Endodermal cell (in vitro differentiated cells): ENCODE measurements at regions not wholly inside any gene's neighbourhood (a gene's known extent, or its start where the extent isn't known, plus 50 kb on each side); places are given as distances from the start of the nearest gene placed in this dataset.

Experiments used
- DNase-seq: peaks from one replicate; pipeline ENCODE4 v3.0.0-alpha.2; 2017
- H3K27ac ChIP-seq: 2 replicates; pipeline ENCODE4 v1.5.1; 2013; ENCODE audit warnings: mild to moderate bottlenecking, low read depth, low read length, moderate library complexity
- H3K27me3 ChIP-seq: 2 replicates; pipeline ENCODE4 v1.6.1; 2013; ENCODE audit warnings: mild to moderate bottlenecking, low read length, moderate library complexity; ENCODE audit not compliant: insufficient read depth, control insufficient read depth, poor library complexity, severe bottlenecking
- H3K36me3 ChIP-seq: 2 replicates; pipeline ENCODE4 v1.7.0; 2013; ENCODE audit warnings: mild to moderate bottlenecking, low read length, moderate library complexity; ENCODE audit not compliant: control insufficient read depth, insufficient read depth
- H3K4me1 ChIP-seq: one replicate; pipeline ENCODE4 v1.7.0; 2013; ENCODE audit warnings: low read length; ENCODE audit not compliant: control insufficient read depth, insufficient read depth
- H3K4me3 ChIP-seq: 2 replicates; pipeline ENCODE4 v1.5.1; 2013; ENCODE audit warnings: mild to moderate bottlenecking, low read length, moderate library complexity
- H3K9ac ChIP-seq: 2 replicates; pipeline ENCODE4 v1.6.1; 2013; ENCODE audit warnings: mild to moderate bottlenecking, low read length, moderate library complexity; ENCODE audit not compliant: poor library complexity, severe bottlenecking; ENCODE audit errors: extremely low read depth
- H3K9me3 ChIP-seq: 2 replicates; pipeline ENCODE4 v1.6.1; 2013; ENCODE audit warnings: mild to moderate bottlenecking, low read length, moderate library complexity; ENCODE audit not compliant: control insufficient read depth
- H3K27ac Mint-ChIP-seq: 2 replicates; pipeline ENCODE4 v1.8.0; 2020; ENCODE audit warnings: mixed read lengths
- H3K27me3 Mint-ChIP-seq: 2 replicates; pipeline ENCODE4 v1.8.0; 2021; ENCODE audit warnings: mild to moderate bottlenecking, mixed read lengths; ENCODE audit not compliant: insufficient read depth
- H3K36me3 Mint-ChIP-seq: 2 replicates; pipeline ENCODE4 v1.8.0; 2020; ENCODE audit warnings: low read depth, mixed read lengths
- H3K4me1 Mint-ChIP-seq: 2 replicates; pipeline ENCODE4 v1.8.0; 2020; ENCODE audit warnings: mixed read lengths
- H3K4me3 Mint-ChIP-seq: 2 replicates; pipeline ENCODE4 v1.8.0; 2020; ENCODE audit warnings: mild to moderate bottlenecking, moderate library complexity, mixed read lengths
- H3K9me3 Mint-ChIP-seq: 2 replicates; pipeline ENCODE4 v1.8.0; 2020; ENCODE audit warnings: mild to moderate bottlenecking, mixed read lengths
- CTCF ChIP-seq: fragments of 200-600 bp; sonication (generic); conservative IDR thresholded peaks from 2 replicates; pipeline ENCODE4 v1.5.0; 2021; ENCODE audit warnings: antibody characterized with exemption, mild to moderate bottlenecking
- WGBS, 2 experiments: methylation state at CpG; one replicate each; pipeline versions ENCODE4 v1.1.5 to v1.1.7; 2013; ENCODE audit warnings: missing lambda C conversion rate in 2 of 2, mixed read lengths in 1 of 2; ENCODE audit not compliant: insufficient coverage in 1 of 2, insufficient read length in 1 of 2; 5-methylcytosine and 5-hydroxymethylcytosine counted together

GRCh38 chr18:47603158-47603557 lies 327.3 kb downstream of the SMAD2 start:
- Histone ChIP-seq H3K27me3 (no peaks in the 10 kb centered on the region), H3K36me3 (no peaks in the 10 kb centered on the region), H3K4me3 (no peak overlapping the region), H3K4me1 (peaks cover 9% of the 10 kb centered on the region), H3K9ac (no peak overlapping the region), H3K27ac (no peak overlapping the region), H3K9me3 (peaks cover 6% of the 10 kb centered on the region)
- no peak overlapping the region for H3K27ac Mint-ChIP-seq
- no peaks in the 10 kb centered on the region for H3K27me3 Mint-ChIP-seq
- H3K9me3 Mint-ChIP-seq: no peaks in the 10 kb centered on the region
- H3K4me1 Mint-ChIP-seq: peaks cover 29% of the 10 kb centered on the region
- H3K4me3 Mint-ChIP-seq: no peak overlapping the region
- WGBS, 2 experiments: 100% methylated on average over 1 of the region's 1 CpG; no CpG with 5 or more reads in 1 of the 2 experiments
- H3K36me3 Mint-ChIP-seq: no peaks in the 10 kb centered on the region
- TF ChIP-seq CTCF: no peak
- DNase-seq: no peak

- H3K27ac ChIP-seq: no peak overlapping the region
- peaks cover 1% of the 10 kb centered on the region for H3K9me3 ChIP-seq
- no peak overlapping the region for H3K27ac Mint-ChIP-seq
- no peak for DNase-seq
- WGBS, 2 experiments: 87 to 90% methylated on average over 8 to 11 of the region's 11 CpGs
- no peak overlapping the region for H3K4me3 ChIP-seq
- no peak overlapping the region for H3K9ac ChIP-seq
- no peaks in the 10 kb centered on the region for H3K27me3 Mint-ChIP-seq
- H3K36me3 ChIP-seq: no peaks in the 10 kb centered on the region
- peaks cover 29% of the 10 kb centered on the region for H3K4me1 Mint-ChIP-seq
- no peak for TF ChIP-seq CTCF
- H3K4me3 Mint-ChIP-seq: no peak overlapping the region
- no peaks in the 10 kb centered on the region for H3K9me3 Mint-ChIP-seq
- no peaks in the 10 kb centered on the region for H3K36me3 Mint-ChIP-seq
- no peaks in the 10 kb centered on the region for H3K27me3 ChIP-seq
- H3K4me1 ChIP-seq: peaks cover 9% of the 10 kb centered on the region
Observed at GRCh38 chr18:47602273-47602897, 328.1 kb downstream of the SMAD2 start.

GRCh38 chr18:47601581-47602272 lies 328.7 kb downstream of the SMAD2 start:
- no peak for DNase-seq
- H3K27ac Mint-ChIP-seq: no peak overlapping the region
- no peaks in the 10 kb centered on the region for H3K27me3 ChIP-seq
- no peaks in the 10 kb centered on the region for H3K9me3 ChIP-seq
- H3K36me3 ChIP-seq: no peaks in the 10 kb centered on the region
- H3K4me1 ChIP-seq: peaks cover 9% of the 10 kb centered on the region
- TF ChIP-seq CTCF: peak; percentile 43
- H3K36me3 Mint-ChIP-seq: no peaks in the 10 kb centered on the region
- H3K4me1 Mint-ChIP-seq: peaks cover 23% of the 10 kb centered on the region
- no peak overlapping the region for H3K27ac ChIP-seq
- H3K4me3 Mint-ChIP-seq: no peak overlapping the region
- no peak overlapping the region for H3K9ac ChIP-seq
- no peaks in the 10 kb centered on the region for H3K9me3 Mint-ChIP-seq
- H3K27me3 Mint-ChIP-seq: no peaks in the 10 kb centered on the region
- 86 to 89% methylated on average over 10 to 13 of the region's 13 CpGs for WGBS, 2 experiments
- H3K4me3 ChIP-seq: no peak overlapping the region
